SK-N-MC (cell line): ENCODE measurements at regions not wholly inside any gene's neighbourhood (a gene's known extent, or its start where the extent isn't known, plus 50 kb on each side); places are given as distances from the start of the nearest gene placed in this dataset.
"Not testable (repeated sequence)": the region's sequence is repeated elsewhere in the genome, so short reads cannot be mapped to it uniquely, and the experiment has no call there.

Source experiments
- DNase-seq: peaks from one replicate; pipeline ENCODE4 v3.0.0-alpha.2; 2011; ENCODE audit warnings: low read depth, low spot score
- H3K27ac ChIP-seq: fragments of 200-600 bp; sonication (generic); 2 replicates; pipeline ENCODE4 v1.5.1; 2016; ENCODE audit warnings: mixed run types
- H3K36me3 ChIP-seq: fragments of 200-600 bp; sonication (generic); 2 replicates; pipeline ENCODE4 v1.6.1; 2017; ENCODE audit warnings: antibody characterized with exemption, low read length, mixed read lengths; ENCODE audit not compliant: insufficient read depth
- H3K4me3 ChIP-seq: fragments of 200-600 bp; sonication (generic); 2 replicates; pipeline ENCODE4 v1.5.1; 2016
- H3K9ac ChIP-seq: fragments of 200-600 bp; sonication (generic); 2 replicates; pipeline ENCODE4 v1.8.0; 2017; ENCODE audit warnings: mixed run types, mixed read lengths; ENCODE audit not compliant: insufficient read length
- H3K9me3 ChIP-seq: fragments of 200-600 bp; sonication (generic); 2 replicates; pipeline ENCODE4 v1.6.1; 2017; ENCODE audit warnings: low read depth, mild to moderate bottlenecking, antibody characterized with exemption, low read length, moderate library complexity, mixed read lengths
- EZH2 ChIP-seq: fragments of 200-600 bp; sonication (generic); IDR thresholded peaks from one replicate; pipeline ENCODE4 v1.6.1; 2017; ENCODE audit warnings: antibody characterized with exemption
- FOXP2 ChIP-seq: optimal IDR thresholded peaks from 2 replicates; pipeline ENCODE3; 2011; ENCODE audit warnings: mild to moderate bottlenecking, moderate library complexity; ENCODE audit not compliant: insufficient read depth; ENCODE audit errors: extremely low read length, control extremely low read depth
- POLR2AphosphoS5 ChIP-seq: IDR thresholded peaks from 2 replicates; pipeline ENCODE4 v1.6.1; 2012; ENCODE audit warnings: mild to moderate bottlenecking, low read depth, low read length, borderline replicate concordance

DNA sequence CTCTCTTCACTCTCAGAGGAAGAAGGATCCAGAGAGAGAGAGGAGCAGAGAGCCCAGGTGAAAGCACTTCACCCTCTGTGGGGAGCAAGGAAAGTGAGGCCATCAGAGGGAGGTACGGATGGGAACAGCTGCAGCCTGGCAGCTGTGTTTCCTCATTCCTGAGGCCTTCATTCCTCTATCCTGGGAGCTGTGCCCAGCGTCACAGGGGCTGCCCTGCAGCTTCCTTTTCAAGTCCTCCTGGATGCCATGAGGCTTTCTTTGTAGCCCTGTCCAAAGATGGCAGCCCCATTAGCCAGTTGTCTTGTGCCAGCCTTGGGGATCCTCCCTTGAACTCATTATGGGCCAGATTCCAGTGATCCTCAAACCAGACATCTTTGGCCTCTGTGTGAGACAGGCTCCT lies 76.8 kb upstream of the PCDH8 start:
- no peaks in the 10 kb centered on the region for H3K36me3 ChIP-seq
- no peak for DNase-seq
- no peaks in the 10 kb centered on the region for H3K9me3 ChIP-seq
- H3K27ac ChIP-seq, result no peak overlapping the region
- TF ChIP-seq POLR2AphosphoS5 (no peak), EZH2 (no peak), FOXP2 (no peak)
- no peak overlapping the region for H3K4me3 ChIP-seq
- H3K9ac ChIP-seq, result no peak overlapping the region

DNA sequence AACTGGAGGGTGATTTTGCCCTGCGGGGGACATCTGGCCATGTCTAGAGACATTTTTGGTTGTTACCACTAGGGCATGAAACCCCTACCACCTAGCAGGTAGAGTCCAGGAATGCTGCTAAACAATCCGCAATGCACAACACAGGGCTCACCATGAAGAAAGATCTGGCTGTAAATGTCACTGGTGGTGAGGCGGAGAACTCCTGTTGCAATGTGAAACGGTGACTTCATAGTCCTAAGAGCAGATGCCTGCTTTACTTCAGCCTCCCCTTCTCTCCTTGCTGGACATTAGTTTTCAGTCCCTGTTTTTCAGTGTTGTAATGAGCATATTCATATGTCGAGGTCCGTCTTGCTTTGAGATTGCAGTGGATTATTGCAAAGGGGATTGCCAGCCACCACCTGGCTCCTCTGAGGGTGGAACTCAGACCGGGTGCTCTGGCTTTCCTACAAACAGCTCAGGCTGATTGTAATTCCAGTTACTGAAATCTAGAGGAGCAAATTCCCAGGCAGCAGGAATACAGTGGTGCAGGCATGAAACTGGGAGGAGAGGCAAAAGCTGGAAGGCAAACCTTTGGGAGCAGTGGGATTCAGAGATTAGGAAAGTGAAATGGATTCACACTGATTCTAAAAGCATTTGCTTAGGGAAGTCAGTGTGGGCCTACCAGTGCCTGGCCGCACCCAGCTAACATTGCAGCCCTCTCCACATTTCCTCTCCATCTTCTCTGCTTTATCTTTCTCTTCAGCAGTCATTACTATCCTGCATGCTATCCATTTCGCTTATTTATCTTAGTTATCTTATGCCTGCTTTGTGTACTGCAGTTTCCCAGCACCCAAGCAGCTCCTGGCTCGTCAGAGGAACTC lies 76.1 kb upstream of the PCDH8 start:
- H3K4me3 ChIP-seq, result no peak overlapping the region
- DNase-seq, result no peak
- no peaks in the 10 kb centered on the region for H3K9me3 ChIP-seq
- no peaks in the 10 kb centered on the region for H3K36me3 ChIP-seq
- H3K9ac ChIP-seq, result no peak overlapping the region
- TF ChIP-seq EZH2 (no peak), FOXP2 (no peak), POLR2AphosphoS5 (no peak)
- H3K27ac ChIP-seq, result no peak overlapping the region

DNA sequence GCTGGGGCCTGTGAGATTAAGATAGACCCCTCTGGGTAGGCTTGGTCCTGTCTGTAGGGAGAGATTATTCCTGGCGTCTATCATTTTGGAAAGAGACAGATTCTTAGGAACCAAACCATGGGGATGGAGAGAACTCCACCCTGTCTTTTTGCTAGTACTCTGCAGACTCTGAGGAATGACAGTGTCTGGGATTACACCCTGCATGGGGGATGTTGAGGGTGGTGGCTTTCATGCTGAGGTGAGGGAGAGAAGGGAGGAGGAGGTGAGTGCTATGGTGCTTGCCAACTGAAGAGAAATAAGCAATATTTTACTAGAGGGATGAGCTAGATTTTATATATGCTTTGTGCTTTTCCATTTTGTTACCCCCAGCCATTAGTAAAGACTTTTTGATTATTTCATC lies 74.5 kb upstream of the PCDH8 start:
- Histone ChIP-seq H3K4me3 (no peak overlapping the region), H3K9me3 (no peaks in the 10 kb centered on the region), H3K27ac (no peak overlapping the region), H3K36me3 (no peaks in the 10 kb centered on the region), H3K9ac (no peak overlapping the region)
- DNase-seq, result no peak
- TF ChIP-seq POLR2AphosphoS5, result no peak
- TF ChIP-seq EZH2, result no peak
- TF ChIP-seq FOXP2, result no peak

DNA sequence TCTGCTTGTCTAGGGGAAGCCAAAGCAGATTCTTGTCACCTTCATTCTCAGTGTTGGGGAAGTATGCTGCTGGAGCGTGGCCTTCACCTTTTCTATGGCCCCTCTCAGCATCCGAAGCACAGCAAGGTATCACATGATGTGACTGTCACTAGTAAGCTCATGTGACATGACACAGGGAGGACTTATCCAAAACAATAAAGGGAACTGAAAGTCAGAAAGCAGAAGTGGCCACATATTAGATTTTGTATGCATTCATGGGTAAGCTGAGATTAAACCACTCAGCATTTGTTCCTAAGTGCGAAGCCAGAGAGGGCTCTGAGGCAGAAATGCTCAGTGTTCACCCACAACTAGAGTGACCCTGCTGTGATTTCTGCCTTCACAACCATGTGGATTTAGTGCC lies 72.8 kb upstream of the PCDH8 start:
- Histone ChIP-seq H3K27ac (no peak overlapping the region), H3K36me3 (no peaks in the 10 kb centered on the region), H3K4me3 (no peak overlapping the region), H3K9me3 (no peaks in the 10 kb centered on the region), H3K9ac (no peak overlapping the region)
- DNase-seq, result no peak
- no peak for TF ChIP-seq EZH2
- TF ChIP-seq FOXP2, result no peak

DNA sequence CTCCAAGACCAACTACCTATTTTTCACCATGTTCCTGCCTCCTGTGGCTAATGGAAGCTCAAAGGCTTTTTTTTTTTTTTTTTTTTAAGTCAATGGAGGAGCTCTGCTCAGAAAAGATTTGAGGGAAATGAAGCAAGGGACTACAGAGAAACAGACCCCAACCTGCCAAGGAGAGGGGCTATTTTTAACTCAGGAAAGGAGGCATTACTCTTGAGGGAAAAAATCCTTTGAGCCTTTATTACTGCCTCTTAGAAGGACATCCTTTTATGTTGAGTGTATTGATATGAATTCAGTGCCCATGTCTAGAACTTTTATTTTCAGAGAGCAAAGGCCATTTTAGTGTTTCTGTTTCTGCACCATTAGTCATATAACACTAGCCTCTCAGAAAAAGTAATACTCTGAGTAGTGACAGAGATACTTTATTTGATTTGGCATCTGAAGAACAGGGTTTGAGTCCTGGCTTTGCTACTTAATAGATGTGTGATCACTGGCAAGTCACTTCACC lies 68.1 kb upstream of the PCDH8 start:
- Histone ChIP-seq H3K9me3 (no peaks in the 10 kb centered on the region), H3K36me3 (no peaks in the 10 kb centered on the region), H3K4me3 (no peak overlapping the region), H3K9ac (no peak overlapping the region), H3K27ac (no peak overlapping the region)
- no peak for DNase-seq
- no peak for TF ChIP-seq EZH2
- no peak for TF ChIP-seq FOXP2
- no peak for TF ChIP-seq POLR2AphosphoS5

DNA sequence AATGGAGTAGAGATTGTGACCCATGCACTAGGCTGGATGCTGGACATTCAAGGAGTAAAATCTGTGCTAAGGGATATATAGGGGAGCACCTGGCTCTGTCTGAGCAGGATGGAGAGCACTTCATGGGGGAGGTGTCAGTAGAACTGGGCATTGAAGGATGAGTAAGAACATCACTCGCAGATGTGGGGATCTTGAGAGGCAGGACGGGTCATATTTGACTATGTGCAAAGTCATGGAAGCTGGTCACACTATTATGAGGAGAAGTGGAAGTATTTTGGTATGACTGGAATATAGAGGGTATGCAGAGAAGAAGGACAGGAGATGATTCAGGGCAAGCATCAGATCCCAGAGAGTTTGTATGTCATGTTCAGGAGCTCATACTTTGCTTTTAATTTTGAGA lies 62.9 kb upstream of the PCDH8 start:
- H3K27ac ChIP-seq, result no peak overlapping the region
- TF ChIP-seq EZH2 (no peak), FOXP2 (no peak), POLR2AphosphoS5 (no peak)
- no peaks in the 10 kb centered on the region for H3K36me3 ChIP-seq
- H3K9ac ChIP-seq, result no peak overlapping the region
- no peak for DNase-seq
- H3K9me3 ChIP-seq, result no peaks in the 10 kb centered on the region
- H3K4me3 ChIP-seq, result no peak overlapping the region

DNA sequence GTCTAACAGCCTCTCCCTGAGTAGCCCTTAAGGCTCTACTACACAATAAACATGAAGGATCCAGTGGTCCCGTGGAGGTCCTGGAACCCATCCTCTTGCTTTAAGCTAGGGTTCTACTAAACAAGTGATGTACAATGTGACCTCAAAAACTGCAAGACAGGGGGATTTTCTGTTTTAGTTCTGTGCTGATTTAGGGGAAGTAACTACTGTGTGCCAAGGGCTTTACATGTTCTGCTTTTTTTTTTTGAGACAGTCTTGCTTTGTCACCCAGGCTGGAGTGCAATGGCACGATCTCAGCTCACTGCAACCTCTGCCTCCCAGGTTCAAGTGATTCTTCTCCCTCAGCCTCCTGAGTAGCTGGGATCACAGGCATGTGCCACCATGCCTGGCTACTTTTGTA lies 61.9 kb upstream of the PCDH8 start:
- H3K4me3 ChIP-seq, H3K9me3 ChIP-seq, H3K9ac ChIP-seq, H3K27ac ChIP-seq, H3K36me3 ChIP-seq, DNase-seq: not testable (repeated sequence)

DNA sequence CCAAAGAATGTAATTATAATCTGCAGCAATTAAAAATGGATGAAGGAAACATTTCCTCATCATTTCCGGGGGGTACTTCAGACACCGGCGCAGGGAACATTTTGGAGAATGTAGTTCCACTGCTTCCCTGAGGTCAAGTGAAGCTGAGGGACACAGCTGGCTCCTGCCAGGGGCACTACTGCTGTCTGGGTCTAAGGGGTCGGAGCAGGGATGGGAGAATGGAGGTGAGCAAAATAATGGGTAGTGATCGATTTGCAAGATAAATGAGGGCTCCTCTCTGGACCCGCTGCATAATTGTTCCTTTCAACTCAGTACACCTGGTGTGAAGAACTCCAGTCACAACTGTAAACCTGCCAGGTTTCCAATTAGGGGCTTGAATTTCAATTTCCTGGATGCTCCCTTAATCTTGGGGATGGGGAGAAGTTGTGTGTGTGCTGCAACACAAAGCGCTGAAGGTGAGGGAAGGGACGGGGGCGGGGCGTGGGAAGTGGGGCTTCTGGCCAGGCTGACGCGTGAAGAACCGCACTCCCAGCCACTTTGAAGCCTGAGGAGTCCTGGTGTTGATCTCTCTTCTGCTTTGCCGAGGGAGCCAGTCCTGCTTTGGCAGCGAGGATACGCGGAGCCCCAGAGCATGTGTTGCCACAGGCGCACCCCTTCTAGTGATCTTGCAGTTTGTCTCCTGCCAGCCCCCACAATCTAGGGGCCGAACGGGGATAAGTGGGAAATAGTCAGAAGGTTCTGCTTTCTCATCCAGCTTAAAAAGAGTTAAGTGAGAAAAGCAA lies 57.9 kb upstream of the PCDH8 start:
- Histone ChIP-seq H3K27ac (no peak overlapping the region), H3K9me3 (no peaks in the 10 kb centered on the region), H3K9ac (no peak overlapping the region), H3K36me3 (no peaks in the 10 kb centered on the region), H3K4me3 (no peak overlapping the region)
- DNase-seq, result no peak
- TF ChIP-seq EZH2, result no peak
- TF ChIP-seq FOXP2, result no peak
- no peak for TF ChIP-seq POLR2AphosphoS5
